RKO (cell line): ENCODE measurements at regions not wholly inside any gene's neighbourhood (a gene's known extent, or its start where the extent isn't known, plus 50 kb on each side); places are given as distances from the start of the nearest gene placed in this dataset.

Source experiments
- DNase-seq: peaks from one replicate; pipeline ENCODE4 v3.0.0-alpha.2; 2016; ENCODE audit warnings: low spot score

- no peak for DNase-seq
These were observed 199.8 kb upstream of the ZIC3 start for GRCh38 chrX:137366018-137366633.

DNA sequence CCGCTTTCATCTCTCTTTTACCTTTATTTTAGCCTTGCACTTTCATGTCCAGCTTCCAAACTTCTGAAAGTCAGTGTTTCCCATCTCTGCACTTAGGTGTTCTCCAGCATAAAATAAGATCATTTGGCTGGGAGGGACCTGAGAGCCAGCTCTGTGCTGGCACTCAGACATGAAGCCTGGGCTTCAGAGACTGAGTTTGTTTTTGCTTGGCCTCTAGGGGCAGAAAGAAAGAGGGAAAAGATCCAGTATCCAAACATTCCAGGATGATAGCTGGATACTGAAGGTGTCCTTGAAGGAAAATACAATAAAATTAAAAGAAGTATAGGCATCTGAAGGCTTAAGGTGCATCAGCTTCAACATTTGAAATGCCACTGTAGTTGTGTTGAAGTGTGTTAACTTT, 202.4 kb upstream of the ZIC3 start:
- no peak for DNase-seq

DNA sequence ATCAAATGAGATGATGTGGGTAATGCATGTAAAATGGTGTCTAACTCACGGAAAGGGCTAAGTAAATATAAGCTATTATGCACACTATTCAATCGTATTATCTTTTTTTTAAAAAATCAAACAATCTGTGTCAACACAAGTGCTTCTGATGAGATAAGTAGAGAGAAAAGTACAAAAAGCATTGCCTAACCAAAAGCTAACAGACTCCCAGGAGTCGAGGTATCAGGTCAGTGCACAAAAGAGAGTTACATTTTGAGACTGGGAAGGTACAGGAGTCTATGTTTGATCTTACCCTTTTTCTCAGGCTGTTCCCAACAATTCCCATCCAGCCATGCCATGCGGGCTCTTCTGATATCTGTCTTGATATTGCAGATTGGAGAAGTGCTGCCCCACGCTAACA, 203.3 kb upstream of the ZIC3 start:
- no peak for DNase-seq

- no peak for DNase-seq
These were observed 211.1 kb upstream of the ZIC3 start for GRCh38 chrX:137354851-137355250.

- no peak for DNase-seq
These were observed 212.5 kb upstream of the ZIC3 start for GRCh38 chrX:137353404-137353803.

DNA sequence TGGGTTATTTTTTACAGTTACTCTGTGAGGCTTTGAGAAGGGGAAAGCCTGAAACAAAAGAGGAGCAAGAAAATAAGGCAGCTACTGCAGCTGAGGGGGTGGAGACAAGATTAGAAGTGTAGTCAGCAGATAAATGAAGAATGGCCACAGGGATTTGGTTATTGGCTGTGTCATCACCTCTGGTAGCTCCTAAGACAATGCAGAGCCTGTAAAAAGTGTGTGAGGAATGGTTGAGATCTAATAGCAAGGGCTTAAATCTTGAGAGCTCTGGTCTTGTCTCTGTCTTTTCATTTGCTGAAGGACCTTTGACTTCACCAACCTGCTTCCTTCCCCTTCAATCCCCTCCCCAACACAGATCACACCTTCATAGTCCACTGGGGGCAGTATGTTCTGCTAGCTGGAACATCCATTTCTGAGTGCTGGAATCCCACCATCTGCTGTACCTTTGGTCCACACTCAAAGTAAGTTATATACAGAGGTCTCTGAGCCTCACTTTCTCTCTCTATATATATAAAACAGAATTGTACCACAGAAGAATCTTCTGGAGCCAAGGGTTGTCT, 213.7 kb upstream of the ZIC3 start:
- no peak for DNase-seq

DNA sequence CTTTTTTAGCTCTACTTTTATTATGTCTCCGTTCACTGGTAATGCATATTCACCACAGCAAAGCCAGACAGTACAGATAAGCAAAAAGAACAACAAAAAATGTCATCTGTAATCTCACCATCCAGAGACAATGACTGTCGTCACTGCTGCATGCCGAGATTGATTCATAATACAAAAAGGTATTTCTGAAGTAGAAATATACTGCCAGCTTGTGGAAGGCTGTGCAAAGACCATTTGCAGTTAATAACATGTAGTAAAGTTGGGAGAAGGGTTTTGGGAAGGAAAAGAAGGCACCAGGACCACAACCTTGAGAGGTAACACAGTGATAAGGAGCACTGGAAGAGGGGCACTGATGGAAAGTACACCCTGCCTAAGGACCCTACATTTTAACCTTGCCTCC, 223.0 kb upstream of the ZIC3 start:
- DNase-seq = no peak

- no peak for DNase-seq
These were observed 252.3 kb upstream of the ZIC3 start for GRCh38 chrX:137313627-137314026.

- no peak for DNase-seq
These were observed 260.5 kb upstream of the ZIC3 start for GRCh38 chrX:137305404-137305803.

DNA sequence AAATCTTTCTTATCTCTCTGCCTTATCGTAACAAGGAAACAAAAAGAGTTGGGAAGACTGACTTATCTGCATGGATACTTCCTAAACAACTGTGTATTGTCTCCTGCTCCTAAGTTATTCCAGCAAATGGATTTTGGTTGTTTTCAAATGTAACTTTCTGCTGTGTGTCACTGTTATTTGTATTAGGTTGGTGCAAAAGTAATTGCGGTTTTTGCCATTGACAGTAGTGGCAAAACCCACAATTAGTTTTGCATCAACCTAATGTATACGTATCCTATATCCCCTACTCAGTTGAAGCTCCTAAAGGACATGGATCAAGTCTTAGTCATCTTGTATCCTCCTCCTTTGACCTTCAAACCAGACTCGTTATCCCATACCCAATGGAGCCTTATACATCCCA, 263.4 kb upstream of the GPR101 start:
- no peak for DNase-seq

DNA sequence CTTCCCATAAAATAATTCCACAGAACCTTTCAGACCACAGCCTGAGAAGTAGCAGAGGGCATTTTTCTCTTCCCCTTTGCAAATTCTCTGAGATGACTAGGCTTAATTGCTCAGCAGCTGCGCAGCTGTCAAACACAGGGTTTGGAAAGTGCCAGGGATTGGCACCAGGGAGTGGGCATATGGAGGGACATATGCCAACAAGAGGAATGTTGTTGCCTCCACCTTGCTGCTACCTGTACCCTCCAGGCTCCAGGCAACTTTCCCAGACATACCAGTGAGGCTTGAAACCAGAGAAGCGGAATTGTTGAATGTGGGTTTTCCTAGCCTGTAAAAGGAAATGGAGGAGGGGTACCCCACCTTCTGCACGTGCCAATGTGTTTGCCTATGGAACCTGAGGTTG, 256.2 kb upstream of the GPR101 start:
- no peak for DNase-seq

- DNase-seq = no peak
These were observed 253.4 kb upstream of the GPR101 start for GRCh38 chrX:137287191-137287590.

DNA sequence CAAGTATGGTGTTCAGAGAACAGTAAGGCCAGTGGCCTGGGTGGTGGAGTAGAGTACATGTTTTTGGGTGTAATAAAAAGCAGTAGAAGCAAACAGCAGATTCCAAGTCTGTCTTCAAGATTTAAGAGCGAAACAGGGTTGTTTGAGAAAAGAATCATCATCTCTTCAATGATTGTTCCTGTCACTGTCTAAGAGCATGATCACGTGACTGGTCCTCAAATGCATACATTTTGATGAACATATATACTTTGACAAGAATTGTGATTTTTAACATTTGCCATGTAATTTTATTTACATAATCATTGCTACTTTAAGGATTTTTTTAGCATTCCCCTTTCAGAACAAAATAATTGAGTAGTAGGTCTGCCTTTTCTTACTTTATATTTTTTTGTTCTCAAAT, 252.6 kb upstream of the GPR101 start:
- DNase-seq = no peak

- DNase-seq = no peak
These were observed 245.0 kb upstream of the GPR101 start for GRCh38 chrX:137278825-137279224.

GRCh38 chrX:137263374-137263773, 229.6 kb upstream of the GPR101 start:
- no peak for DNase-seq

GRCh38 chrX:137245183-137245582, 211.4 kb upstream of the GPR101 start:
- DNase-seq = no peak

DNA sequence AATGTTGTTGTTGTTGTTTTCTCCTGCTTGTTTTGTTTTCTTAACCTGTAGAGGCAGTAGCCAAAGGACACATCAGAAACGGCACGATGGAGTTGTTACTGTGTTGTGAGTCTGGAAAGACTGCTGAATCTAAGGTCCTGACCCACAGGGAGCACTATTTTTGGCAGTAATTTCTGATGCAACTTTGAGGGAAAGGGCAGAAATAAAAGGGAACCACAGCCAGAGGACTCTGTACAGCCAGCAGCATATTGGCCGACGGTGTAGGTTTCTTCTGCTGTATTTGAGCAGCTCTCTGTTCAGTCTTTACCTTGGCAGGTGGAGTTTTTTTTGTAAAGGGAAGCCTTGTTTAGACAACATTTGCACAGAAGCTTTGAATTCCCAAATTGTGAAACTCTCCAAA, 203.0 kb upstream of the GPR101 start:
- DNase-seq = no peak

DNA sequence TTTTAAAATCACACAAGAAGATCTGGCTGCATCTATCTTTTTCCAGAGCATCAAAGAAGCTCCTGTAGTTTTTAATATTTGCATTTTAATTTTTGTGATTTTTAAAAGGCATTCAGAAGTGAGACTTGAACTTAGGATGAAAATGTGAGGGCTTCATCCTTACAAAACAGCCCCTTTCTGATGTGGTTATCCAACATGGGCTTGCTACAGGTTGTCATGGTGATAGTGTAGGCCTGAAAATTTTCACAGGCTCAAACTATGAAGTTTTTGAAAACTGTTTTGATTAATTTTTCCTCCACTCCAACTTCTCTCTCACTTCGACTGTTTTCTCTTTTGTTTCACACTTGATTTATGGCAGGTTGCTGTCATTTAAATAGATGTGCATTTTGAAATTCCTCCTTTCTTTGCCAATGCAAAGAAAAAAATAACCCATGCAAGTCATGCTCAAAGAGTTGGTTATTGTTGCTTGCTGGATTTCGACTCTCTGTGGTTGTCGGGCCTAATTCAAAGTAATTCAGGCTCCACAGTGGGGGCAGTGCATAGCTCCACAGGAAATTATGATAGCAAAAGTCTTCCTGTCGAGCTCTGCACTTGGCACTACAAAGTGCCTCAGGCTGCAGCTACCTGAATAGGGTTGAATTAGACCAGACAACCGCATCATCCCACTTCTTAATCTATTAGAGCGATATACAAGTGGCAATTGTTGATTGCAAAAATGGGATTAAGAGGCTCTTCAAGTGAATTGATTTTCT, 201.0 kb upstream of the GPR101 start:
- no peak for DNase-seq

DNA sequence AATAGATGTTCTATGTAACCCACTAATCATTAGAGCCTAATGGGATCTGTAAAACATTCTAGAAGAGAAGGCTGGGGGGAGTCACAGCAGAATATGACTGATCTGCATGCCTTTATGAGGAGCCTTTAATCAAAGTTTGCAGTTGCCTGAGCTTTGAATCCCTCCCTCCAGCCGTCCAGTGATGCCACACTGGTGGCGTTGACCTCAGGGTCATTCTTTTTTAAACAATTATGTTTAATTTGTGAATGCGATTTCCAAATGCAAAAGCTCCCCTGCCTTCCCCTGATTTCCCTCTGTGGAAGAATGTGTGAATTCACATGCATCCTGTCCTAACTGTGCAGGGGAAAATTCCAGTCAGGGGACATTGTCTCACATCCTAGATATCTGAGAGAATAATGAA, 199.7 kb upstream of the GPR101 start:
- no peak for DNase-seq

DNA sequence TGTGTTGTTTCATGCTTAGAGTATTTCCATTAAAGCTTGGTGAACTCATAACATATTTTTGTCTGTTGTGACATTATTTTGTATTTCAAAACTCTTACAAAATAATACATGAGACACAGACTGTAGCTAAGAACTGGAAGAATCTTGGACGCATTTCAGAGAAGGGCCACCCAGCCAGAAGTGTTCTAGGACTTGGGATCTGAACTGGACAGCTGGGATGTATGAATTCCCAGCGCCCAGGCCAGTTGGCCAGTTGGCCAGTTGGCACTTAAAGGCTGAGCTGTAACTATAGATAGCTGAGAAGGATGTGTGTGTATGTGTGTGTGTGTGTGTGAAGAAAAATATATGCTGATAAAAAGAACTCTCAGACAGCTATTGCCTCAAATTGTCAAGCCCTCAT, 193.4 kb upstream of the GPR101 start:
- no peak for DNase-seq

DNA sequence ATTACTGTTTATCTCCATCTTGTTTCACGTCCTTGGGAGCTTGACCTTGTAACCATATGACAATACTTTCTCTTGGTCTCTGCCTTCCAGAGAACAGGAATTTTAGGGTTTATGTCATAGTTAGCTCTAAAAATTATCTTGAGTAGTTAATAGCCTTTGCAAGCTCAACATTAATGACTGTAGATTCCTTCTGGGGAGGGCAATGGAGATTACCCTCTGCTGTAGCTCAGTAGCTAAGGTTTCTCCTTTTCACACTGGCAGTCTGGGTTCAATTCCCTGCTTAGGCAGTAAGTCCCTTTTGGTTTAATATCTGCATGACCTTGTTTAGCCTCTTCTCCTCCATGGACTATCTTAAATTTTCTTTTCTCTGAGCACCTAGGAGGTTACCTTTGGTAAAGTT, 181.7 kb upstream of the GPR101 start:
- no peak for DNase-seq

- no peak for DNase-seq
These were observed 178.4 kb upstream of the GPR101 start for GRCh38 chrX:137212078-137212632.

DNA sequence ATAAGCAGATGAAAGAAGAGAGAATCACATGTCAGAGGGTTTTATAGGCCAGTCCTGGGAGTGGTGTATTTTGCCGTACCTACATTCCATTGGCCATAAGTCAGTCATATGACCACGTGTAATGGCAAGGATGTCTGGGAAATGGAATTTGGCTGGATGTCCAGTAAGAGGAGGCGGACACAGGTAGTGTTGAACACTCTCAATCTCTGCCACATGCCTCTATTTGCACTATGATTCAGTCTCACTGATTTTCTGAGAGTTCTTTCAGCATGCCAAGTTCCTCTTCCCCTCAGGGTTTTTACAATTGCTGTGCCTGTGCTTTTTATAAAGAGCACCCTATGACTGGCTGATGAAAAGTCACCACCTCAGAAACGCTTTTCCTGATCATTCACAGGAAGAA, 164.2 kb upstream of the GPR101 start:
- DNase-seq = no peak

GRCh38 chrX:137195991-137196390, 162.2 kb upstream of the GPR101 start:
- DNase-seq = no peak
